Ovary (tissue), 3 donors: ENCODE measurements at regions not wholly inside any gene's neighbourhood (a gene's known extent, or its start where the extent isn't known, plus 50 kb on each side); places are given as distances from the start of the nearest gene placed in this dataset.

ENCODE experiments used
- POLR2A ChIP-seq: fragments of 450-650 bp; IDR thresholded peaks from one replicate; pipeline ENCODE4 v1.6.1; 2017; ENCODE audit warnings: antibody characterized with exemption, mild to moderate bottlenecking, moderate library complexity
- TF ChIP-seq, protein P1 (sequence below), 3 donors: fragments of 450-650 bp in 2 of 3; fragments of 200-600 bp in 1 of 3; IDR thresholded peaks; one replicate each; pipeline versions ENCODE4 v1.5.1 to v1.8.0; 2016 to 2022; ENCODE audit warnings: antibody characterized with exemption in 3 of 3, mild to moderate bottlenecking in 1 of 3
- donor health status: DM: no; HTN: no; CAD: no.

DNA sequence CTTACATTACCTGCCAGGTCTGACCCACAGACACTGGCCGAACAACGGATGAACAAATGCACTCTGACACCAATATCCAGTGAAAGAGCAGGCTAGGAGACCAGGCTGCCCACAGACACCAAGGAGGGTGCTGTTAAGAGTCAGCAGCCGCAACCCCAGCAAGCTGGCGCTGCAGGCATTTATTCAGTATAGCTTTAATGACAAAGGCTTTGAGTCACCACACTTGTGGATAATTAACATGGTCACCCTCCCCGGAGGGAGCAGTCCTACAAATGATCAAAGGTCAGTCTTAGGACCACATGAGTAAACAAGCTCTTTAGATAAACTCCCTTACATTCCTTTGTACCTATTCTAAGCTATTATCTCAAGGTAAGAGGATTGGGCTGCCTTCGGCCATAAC, 368.5 kb upstream of the GRID2 start:
- no peak for TF ChIP-seq POLR2A
- TF ChIP-seq, protein P1, sequence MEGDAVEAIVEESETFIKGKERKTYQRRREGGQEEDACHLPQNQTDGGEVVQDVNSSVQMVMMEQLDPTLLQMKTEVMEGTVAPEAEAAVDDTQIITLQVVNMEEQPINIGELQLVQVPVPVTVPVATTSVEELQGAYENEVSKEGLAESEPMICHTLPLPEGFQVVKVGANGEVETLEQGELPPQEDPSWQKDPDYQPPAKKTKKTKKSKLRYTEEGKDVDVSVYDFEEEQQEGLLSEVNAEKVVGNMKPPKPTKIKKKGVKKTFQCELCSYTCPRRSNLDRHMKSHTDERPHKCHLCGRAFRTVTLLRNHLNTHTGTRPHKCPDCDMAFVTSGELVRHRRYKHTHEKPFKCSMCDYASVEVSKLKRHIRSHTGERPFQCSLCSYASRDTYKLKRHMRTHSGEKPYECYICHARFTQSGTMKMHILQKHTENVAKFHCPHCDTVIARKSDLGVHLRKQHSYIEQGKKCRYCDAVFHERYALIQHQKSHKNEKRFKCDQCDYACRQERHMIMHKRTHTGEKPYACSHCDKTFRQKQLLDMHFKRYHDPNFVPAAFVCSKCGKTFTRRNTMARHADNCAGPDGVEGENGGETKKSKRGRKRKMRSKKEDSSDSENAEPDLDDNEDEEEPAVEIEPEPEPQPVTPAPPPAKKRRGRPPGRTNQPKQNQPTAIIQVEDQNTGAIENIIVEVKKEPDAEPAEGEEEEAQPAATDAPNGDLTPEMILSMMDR (IDR thresholded peaks at IDR 0.05) = no peak
